Activated CD8-positive, alpha-beta T cell treated with anti-CD3 and anti-CD28 coated beads for 36 hours (primary cell): ENCODE measurements at regions not wholly inside any gene's neighbourhood (a gene's known extent, or its start where the extent isn't known, plus 50 kb on each side); places are given as distances from the start of the nearest gene placed in this dataset.

Source experiments
- ATAC-seq: fragments of 200-7000 bp; cut with Tn5 transposase; one replicate; pipeline ENCODE4 v1.10.0; 2021; ENCODE audit warnings: mild to moderate bottlenecking, moderate library complexity
- CTCF ChIA-PET: fragments of 350-600 bp; sonication (Branson Sonifier 250); formaldehyde crosslinking; loops from one replicate; lab custom pipeline; 2021; ENCODE audit warnings: antibody characterized with exemption; lab: Charles Lee
- POLR2A ChIA-PET: fragments of 350-600 bp; sonication (Branson Sonifier 250); formaldehyde crosslinking; loops from one replicate; lab custom pipeline; 2021; ENCODE audit warnings: antibody characterized with exemption; lab: Charles Lee
- DNase-seq: peaks from one replicate; pipeline ENCODE4 v3.0.0-alpha.2; 2020
- H3K27ac Mint-ChIP-seq: one replicate; pipeline ENCODE4 v1.8.0; 2021; ENCODE audit warnings: mild to moderate bottlenecking, mixed read lengths
- H3K27me3 Mint-ChIP-seq: one replicate; pipeline ENCODE4 v1.8.0; 2021; ENCODE audit warnings: mixed read lengths
- H3K36me3 Mint-ChIP-seq: one replicate; pipeline ENCODE4 v1.8.0; 2021; ENCODE audit warnings: low read depth, mixed read lengths
- H3K4me1 Mint-ChIP-seq: one replicate; pipeline ENCODE4 v1.8.0; 2021; ENCODE audit warnings: low read depth, mixed read lengths
- H3K4me3 Mint-ChIP-seq: one replicate; pipeline ENCODE4 v1.8.0; 2021; ENCODE audit warnings: mild to moderate bottlenecking, moderate library complexity, mixed read lengths
- H3K9me3 Mint-ChIP-seq: one replicate; pipeline ENCODE4 v1.8.0; 2021; ENCODE audit warnings: mixed read lengths
- intact Hi-C: fragments of 100-400 bp; cut with micrococcal nuclease; formaldehyde crosslinking; loops from one replicate; pipeline ENCODE4 v1.10.0; 2022
- TF ChIP-seq, protein P1 (sequence below): fragments of 200-600 bp; IDR thresholded peaks from one replicate; pipeline ENCODE4 v1.8.0; 2022; ENCODE audit warnings: antibody characterized with exemption, mild to moderate bottlenecking

DNA sequence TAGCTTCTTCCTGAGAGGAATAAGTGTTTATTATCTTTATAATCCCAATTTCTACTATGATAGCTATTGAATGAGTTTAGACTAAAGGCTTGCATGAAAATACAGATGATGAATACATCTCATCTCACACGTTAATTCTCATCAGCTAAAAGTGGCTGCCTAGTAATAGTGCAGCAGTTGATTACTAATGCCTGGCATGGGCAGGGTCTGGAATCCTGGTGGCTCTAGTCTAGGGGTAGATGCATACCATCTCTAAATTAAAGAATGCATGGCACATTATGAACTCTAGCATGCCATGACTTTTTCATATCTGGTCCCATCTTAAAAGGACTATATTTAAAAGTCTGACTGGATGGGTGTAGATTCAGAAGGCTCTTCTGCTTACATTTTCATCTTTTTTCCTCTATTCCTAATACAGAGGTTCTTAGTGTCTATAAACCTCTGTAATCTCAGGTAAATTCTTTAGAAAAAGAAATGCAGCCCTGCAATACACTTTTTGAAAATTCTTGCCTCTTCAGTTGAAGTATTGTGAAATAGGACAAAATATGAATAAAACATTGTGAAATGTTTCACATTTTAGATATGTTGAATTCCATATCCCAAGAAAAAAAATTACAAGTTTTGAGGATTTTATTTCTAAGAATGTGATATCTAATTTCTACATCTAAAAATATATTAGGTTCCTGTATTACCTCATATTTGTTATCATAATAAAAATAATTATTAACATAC is 187.6 kb downstream of the C11orf87 start:
- Mint-ChIP-seq H3K27ac (no peak overlapping the region), H3K27me3 (no peaks in the 10 kb centered on the region), H3K4me3 (no peak overlapping the region), H3K4me1 (no peaks in the 10 kb centered on the region), H3K36me3 (no peaks in the 10 kb centered on the region), H3K9me3 (no peaks in the 10 kb centered on the region)
- intact Hi-C loops: no loop called here
- CTCF ChIA-PET: no interaction called here
- TF ChIP-seq, protein P1, sequence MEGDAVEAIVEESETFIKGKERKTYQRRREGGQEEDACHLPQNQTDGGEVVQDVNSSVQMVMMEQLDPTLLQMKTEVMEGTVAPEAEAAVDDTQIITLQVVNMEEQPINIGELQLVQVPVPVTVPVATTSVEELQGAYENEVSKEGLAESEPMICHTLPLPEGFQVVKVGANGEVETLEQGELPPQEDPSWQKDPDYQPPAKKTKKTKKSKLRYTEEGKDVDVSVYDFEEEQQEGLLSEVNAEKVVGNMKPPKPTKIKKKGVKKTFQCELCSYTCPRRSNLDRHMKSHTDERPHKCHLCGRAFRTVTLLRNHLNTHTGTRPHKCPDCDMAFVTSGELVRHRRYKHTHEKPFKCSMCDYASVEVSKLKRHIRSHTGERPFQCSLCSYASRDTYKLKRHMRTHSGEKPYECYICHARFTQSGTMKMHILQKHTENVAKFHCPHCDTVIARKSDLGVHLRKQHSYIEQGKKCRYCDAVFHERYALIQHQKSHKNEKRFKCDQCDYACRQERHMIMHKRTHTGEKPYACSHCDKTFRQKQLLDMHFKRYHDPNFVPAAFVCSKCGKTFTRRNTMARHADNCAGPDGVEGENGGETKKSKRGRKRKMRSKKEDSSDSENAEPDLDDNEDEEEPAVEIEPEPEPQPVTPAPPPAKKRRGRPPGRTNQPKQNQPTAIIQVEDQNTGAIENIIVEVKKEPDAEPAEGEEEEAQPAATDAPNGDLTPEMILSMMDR: no peak
- POLR2A ChIA-PET: no interaction called here
- DNase-seq (no peak), ATAC-seq (no peak)

DNA sequence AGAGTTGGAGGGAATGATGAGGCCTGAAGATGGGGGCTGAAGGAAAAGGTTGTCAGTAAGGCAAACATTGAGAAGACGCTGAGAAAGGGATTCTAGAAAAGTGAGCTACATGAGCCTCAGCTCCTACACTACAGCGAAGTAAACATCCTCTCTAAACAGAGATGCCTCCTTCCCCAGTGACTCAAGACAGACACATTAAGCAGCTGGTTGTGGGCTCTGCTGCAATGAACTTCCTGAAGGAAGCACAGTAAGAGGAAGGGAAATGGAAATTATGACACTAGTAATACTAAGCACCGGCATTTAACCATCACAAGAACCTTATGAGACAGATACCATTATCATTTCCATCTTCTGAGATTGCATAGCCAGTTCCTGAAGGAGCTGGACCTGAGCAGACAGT is 190.5 kb downstream of the C11orf87 start:
- no peak overlapping the region for H3K27ac Mint-ChIP-seq
- ChIA-PET POLR2A (no interaction called here), CTCF (no interaction called here)
- intact Hi-C loops: no loop called here
- no peaks in the 10 kb centered on the region for H3K4me1 Mint-ChIP-seq
- no peak overlapping the region for H3K4me3 Mint-ChIP-seq
- H3K27me3 Mint-ChIP-seq: no peaks in the 10 kb centered on the region
- H3K9me3 Mint-ChIP-seq: no peaks in the 10 kb centered on the region
- no peaks in the 10 kb centered on the region for H3K36me3 Mint-ChIP-seq
- DNase-seq (no peak), ATAC-seq (no peak)
- TF ChIP-seq, protein P1: no peak

GRCh38 chr11:109619498-109619897 is 197.5 kb downstream of the C11orf87 start:
- Mint-ChIP-seq H3K4me1 (no peaks in the 10 kb centered on the region), H3K36me3 (no peaks in the 10 kb centered on the region), H3K4me3 (no peak overlapping the region), H3K9me3 (no peaks in the 10 kb centered on the region), H3K27me3 (no peaks in the 10 kb centered on the region), H3K27ac (no peak overlapping the region)
- ChIA-PET CTCF (no interaction called here), POLR2A (no interaction called here)
- no peak for ATAC-seq
- intact Hi-C loops: no loop called here
- TF ChIP-seq, protein P1: no peak
- DNase-seq: no peak

DNA sequence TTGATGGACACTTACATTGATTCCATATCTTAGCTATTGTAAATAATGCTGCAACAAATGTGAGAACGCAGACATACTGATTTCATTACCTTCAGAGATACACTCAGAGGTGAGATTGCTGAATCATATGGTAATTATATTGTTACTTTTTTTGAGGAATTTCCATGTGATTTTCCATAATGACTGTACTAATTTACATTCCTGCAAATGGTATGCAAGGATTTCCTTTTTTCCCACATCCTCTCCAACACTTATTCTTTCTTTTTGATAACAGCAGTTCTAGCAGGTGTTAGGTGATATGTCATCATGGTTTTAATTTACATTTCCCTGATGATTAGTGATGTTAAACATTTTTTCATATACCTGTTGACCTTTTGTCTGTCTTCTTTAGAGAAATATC is 207.7 kb downstream of the C11orf87 start:
- H3K27ac Mint-ChIP-seq: no peak overlapping the region
- peaks cover 10% of the 10 kb centered on the region for H3K9me3 Mint-ChIP-seq
- ATAC-seq (no peak), DNase-seq (no peak)
- H3K4me1 Mint-ChIP-seq: no peaks in the 10 kb centered on the region
- CTCF ChIA-PET: no interaction called here
- no peaks in the 10 kb centered on the region for H3K27me3 Mint-ChIP-seq
- TF ChIP-seq, protein P1: no peak
- no peaks in the 10 kb centered on the region for H3K36me3 Mint-ChIP-seq
- POLR2A ChIA-PET: no interaction called here
- H3K4me3 Mint-ChIP-seq: no peak overlapping the region
- intact Hi-C loops: no loop called here

DNA sequence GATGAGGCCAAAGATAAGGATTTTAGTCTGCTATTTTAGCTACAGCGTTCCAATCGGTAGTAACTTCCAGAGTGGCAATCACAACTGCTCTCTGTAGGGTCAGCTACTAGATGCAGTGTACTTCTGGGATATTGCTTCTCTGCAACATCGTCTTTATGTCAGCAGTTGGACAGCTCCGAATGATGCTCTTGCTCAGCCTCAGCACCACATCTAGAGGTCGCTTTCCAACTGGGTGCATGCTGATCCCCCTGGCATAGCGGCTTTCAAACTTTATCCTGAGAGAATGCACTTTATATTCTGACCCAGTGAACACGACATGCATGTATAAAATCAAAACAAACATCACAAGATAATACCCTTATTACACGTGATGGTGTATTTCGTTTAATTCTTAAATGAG is 219.6 kb downstream of the C11orf87 start:
- ChIA-PET POLR2A (no interaction called here), CTCF (no interaction called here)
- Mint-ChIP-seq H3K27ac (no peak overlapping the region), H3K4me3 (no peak overlapping the region), H3K36me3 (no peaks in the 10 kb centered on the region), H3K4me1 (no peaks in the 10 kb centered on the region), H3K9me3 (peaks cover 1% of the 10 kb centered on the region), H3K27me3 (no peaks in the 10 kb centered on the region)
- TF ChIP-seq, protein P1: no peak
- peak; percentile 7 for DNase-seq
- no peak for ATAC-seq
- intact Hi-C loops: no loop called here
